Fibroblast of skin of right biceps (primary cell): ENCODE measurements at regions not wholly inside any gene's neighbourhood (a gene's known extent, or its start where the extent isn't known, plus 50 kb on each side); places are given as distances from the start of the nearest gene placed in this dataset.

ENCODE experiments used
- DNase-seq: peaks from one replicate; pipeline ENCODE4 v3.0.0-alpha.2; 2013

DNA sequence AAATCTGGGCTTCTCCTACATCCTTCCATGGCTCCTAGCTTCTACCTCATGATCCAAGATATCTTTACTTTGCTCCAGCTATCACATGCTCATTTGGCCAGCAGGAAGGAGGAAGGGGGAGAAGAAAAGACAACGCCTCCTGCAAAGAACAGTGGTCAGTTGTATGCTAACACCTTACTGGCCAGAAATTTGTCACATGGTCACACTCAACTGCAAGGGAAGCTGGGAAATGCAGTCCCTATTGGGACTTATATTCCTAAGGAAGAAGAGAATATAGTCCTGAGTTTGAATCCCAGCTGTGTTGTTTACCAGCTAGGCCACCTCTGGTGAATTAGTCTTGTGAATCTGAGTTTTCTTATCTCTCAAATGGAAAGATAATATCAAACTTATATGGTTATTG is 272.0 kb downstream of the BLID start:
- no peak for DNase-seq

DNA sequence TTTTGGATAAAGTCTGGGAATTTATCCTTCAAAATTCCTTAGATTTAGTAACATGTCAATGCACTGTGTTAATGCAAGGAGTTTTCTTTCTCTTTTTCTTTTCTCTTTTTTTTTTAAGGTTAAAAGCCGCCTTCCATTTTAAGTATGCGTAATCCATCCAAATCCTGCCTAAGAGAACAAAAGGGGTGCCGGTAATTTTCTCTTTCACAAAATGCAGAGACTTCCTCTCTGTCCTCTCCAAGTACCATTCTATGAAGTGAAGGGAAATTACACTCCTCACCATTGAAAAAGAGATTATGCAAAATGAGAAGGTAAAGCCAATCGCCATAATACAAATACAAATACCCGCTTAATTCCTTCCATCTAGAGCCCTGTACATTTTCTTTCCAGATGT is 273.8 kb downstream of the BLID start:
- no peak for DNase-seq

DNA sequence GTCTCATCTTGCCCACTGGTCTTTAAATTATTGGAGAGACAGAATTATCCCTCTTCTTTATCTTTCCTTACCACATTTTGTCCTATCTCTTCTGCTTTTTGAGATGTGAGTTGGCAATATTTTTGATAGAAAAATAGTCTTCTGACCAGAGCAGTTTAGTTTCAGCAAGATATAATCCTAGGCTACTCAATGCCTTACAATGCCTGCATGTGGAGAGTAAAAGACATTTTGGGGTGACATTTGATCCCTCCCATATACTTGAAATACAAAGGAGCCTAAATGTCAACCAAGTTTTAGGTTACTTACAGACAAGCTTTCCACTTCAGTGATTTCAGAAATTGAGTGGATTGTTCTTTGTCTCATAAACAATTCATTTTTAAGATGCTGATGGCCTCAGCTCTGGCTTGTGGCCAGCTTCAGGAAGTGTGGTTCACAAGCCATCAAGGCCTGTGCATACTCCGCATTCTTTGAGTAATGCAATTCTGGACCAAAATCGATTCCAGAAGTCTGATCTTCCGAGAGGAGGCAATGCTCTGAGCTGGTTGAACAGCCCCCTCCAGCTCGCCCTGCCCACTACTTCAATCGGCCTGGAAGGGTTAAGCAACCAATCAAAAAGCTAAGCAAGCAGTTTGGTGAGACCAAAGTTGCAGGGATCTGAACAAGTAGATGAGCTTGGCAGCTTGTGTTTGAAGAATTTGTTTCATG is 274.4 kb downstream of the BLID start:
- peak; percentile 99 for DNase-seq

DNA sequence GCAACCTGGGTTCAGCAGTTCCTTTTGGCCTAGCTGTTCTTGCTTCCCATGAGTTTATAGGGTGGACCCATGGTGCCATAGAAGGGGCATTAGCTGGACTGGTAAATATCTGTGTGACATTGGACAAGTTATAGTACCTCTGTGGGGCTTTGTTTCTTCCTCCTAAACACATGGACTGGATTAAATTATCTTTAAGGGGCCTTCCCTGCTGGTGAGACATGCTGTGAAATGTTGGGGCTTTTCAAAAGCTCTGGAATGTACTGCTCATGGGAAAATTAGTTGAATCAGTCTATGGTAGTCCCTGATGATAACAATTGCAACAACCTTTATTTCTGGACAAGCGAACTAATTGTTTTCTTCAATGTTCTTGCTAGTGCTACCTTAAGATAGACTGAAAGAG is 276.2 kb downstream of the BLID start:
- peak; percentile 81 for DNase-seq

DNA sequence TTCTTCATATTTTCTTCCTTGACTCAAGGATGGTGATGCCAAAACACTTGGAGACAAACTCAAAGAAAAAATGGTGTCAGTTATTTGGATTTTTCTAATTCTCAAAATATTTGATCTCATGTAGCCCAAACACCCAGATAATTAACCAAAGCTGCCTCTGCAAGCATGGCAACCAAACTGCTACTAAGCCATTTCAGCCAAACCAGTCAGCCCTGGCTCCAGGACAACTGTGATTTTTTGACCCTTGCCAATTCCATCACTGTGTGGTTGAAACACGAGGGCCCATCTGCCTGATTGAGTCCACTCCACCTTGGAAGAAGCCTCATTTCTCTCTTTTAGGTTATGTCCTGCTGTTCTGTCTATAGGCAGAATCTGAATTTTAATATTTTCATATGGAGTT is 277.4 kb downstream of the BLID start:
- DNase-seq = no peak

DNA sequence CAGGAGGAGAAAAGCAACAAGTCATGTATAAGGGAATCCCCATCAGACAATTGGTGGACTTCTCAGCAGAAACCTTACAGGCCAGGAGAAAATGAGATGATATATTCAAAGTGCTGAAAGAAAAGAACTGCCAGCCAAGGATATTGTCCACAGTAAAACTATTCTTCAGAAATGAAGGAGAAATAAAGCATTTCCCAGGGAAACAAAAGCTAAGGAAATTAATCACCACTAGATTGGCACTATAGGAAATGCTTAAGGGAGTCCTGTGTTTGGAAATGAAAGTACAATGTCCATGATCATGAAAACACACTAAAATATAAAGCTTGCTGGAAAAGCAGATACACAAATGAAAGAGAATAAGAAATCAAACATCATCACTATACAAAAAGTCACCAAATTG is 282.0 kb downstream of the BLID start:
- no peak for DNase-seq

DNA sequence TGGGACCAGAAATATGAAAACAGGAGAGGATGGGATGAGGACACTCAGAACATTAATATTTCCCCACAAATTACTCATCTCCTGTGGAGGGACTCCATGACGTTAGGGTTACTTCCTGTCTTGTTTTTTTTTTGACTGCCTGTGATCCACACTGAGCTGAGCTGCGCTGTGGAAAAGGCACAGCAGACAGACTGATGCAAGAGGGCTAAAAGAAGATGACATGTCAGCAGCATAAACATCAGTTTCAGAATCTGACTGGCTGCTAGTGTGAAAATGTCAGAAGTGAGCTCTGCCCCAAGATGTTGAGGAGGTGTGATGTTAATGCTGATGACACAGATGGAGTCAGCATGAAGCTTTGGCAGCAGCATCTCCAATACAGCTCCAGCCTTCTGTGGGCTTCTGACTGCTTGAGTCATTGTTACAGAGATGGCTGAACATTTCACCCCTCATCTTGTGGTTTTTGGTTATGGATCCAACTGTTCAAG is 286.8 kb downstream of the BLID start:
- peak; percentile 100 for DNase-seq

DNA sequence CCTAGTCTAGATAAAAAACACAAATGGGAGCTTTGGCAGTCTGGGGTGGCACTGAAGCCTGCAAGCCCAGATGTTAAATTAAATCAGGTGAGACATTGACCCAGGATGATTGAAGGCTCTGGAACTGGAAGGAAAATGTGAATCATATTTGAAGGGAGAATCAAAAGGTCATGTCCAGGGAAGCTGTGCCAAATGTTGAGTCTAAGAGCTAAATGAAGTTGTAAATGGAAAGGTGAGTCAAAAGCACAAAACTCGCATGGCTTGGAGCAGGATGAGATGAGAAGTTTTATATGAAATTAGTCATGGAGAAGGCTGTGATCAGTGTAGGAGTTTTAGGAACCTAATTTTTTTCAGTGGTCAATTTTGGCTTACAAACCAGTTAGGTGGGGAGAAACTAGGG is 301.1 kb downstream of the BLID start:
- DNase-seq = peak; percentile 64

DNA sequence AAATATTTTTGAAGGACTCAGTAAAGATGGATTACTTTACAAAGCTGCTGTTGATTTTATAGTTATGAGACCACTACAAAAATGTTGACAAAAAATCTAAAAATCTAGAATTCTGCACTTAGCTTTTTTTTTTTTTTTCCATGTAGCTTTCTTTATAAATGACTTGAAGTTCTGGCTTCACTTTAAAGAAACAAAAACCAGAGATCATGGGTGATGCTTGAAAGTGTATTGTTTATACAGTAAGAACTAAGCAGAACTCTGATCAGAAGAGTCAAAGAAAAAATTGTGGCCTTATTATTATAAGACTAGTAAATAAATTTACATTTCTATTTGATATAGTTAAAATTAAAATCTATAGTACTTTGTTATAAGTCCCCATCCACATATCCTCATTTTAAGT is 301.7 kb downstream of the BLID start:
- no peak for DNase-seq

DNA sequence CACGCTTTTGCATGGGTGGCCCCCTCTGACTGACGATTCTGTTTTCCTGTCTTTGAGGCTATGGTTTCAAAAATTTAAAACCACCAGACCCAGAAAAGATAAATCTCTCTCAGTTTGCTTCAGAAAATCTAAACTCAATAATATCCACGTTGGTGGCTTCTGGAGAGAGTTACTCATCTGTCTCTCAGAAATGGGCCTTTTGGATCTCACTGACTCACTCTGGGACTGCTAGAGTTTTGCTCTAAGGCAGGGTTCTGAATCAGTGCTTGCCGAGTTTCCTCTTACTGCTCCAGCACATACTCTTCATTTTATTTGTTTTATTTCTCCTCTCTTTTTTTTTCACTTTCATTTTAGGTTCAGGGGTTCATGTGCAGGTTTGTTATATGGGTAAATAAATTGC is 305.7 kb downstream of the BLID start:
- DNase-seq = peak; percentile 88

DNA sequence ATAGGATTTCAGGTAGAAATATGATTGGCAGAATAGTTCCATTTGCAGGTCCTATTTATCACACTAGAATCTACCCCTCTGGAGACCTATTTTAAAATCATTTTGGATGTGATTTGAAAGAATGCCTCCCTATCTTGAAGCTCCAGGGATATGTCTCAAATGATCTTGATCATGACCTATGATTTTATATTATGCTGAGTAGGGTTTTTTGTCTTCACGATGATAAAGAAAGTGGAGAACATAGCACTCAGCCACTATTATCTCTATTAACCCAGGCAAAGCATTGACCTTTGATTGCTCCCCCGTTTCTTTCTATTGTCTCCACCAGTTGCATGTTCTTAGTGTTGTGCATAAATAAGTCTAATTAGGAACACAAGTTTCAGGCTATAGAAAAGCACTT is 307.9 kb downstream of the BLID start:
- no peak for DNase-seq

DNA sequence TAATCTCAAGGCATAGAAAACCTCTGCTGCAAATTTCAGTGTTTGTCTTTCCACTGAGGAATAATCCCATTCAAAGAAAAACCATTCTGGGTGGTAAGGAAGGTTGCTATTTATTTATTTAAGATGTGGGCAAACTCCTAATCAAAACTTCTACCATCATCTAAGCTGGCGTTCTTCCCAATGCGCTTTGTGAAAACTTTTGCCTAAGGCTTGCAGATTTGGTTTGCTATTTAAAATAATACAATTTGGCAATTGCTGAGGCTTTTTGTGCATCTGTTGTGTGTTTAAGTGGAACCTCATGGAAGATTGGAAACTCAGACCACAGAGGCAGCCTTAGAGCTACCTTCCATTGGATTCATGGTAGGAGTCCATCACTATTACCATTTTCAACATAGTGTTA is 309.0 kb downstream of the BLID start:
- no peak for DNase-seq

DNA sequence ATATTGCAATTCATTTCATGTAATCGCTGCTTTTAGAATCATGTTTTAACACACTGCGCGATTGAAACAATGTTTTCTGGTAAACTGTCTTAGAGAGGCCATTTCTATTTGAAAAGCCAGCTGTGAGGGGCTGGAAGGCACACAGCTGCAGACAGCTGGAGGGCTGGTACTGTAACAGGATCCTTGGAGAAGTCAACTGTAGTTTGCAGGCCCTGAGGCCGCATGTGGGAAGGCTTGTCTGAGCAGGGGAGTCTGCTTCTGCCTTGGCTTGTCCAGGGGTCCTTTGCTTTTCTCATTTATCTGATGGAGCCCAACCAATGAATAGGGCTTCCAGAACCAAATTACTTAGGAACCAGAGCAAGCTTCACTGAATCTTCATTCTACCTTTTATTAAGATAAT is 313.5 kb downstream of the BLID start:
- no peak for DNase-seq

DNA sequence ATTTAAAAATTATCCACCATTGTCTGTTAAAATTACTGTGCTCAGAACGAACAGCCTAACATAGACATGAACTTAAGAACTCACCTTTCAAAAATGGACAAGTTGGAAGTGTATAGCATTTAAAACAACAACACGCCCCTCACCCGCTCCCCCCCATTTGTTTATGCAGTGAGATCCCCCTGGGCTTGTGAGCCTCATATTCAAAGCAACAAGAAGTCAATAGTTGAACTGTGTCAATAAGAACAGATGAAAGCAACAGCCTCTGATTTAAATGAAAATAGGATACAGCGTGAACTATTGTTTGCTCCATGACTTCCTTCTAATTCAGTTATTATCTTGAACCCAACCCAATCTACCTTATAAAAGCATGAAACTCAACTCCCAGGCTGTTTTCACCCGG is 314.2 kb downstream of the BLID start:
- no peak for DNase-seq

DNA sequence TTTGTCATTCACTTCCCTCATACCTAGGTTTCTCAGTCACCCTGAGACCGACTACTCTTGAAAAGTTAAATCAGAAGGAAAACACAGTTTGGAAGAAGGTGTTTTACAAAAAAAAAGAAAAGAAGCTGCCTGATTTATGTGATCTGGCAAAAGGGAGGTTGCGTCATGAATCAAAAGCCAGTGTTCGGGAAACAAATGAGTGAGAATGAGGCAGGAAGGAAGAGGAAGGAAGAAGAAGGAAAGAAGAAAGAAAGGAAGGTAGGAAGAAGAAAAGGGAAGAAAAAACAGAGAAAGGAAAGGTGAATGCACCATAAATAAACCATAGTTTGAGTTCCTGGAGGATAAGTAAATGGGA is 314.6 kb downstream of the BLID start:
- DNase-seq = peak; percentile 36

DNA sequence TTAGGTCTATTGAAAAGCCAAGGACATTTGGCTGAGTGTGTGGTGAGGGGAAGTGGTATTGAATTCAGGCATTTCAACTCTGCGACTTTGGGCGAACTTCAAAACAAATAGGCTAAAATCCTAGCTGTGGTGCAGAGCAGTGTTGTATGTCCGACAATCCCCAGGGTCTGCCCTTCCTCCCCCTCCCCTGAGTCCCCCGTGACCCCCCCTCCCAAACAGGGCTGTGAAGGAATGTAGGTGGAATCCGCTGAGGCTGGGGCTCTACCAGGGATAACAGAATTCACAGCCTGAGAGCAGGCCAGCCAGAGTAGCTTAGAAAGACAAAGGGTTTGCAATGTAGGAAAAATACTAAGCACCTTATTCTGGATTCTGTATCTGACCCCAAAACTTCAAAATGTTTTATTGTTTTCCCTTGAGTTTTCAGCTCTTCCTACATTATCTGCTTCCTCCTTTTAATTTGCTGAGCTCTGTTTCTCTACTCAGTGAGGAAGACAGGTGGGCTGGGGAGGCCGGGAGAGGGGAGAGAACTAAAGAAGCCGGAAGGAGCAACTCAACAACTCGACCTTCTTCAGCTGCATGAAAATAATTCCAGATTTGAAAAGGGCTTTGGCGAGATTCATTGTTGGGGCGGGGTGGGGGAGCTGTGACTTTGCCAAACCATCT is 315.2 kb downstream of the BLID start:
- peak; percentile 64 for DNase-seq

DNA sequence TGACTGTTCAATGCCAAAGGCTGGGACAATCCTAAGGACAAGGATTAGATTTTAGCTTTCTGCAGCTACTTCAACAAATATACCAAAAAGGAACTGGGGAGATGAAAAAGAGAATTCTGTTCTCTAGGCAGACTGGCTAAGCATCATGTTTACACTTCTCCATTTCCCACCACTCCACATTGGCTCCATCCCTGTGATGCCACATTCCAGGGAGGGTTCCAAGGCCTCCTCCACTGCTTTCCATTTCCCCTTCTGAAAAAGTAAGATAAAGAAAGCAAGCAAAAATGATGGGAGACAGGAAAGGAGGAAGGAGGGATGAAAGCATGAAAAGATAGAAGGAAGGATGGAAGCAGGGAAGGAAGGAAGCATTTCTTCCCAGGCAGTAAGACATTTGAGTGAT is 315.8 kb downstream of the BLID start:
- DNase-seq = no peak

DNA sequence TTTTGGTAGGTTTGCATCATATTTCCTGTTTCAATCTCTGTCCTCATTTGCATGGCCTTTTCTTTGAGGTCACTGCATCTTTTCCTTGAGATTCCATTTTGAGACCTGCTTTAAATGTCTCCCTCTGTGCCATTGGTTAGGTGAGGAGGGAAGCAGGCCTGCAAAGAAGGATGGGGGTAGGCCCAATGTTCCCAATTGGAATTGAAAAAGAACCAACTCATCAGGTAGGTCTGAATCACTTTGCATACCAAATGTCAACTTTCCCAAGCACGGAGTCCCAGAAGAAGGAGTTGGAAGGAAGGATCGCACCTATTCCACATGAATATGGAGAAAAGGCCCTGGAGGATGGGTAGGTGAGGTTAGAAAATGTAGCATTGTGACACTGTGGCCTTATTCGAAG is 318.5 kb downstream of the BLID start:
- no peak for DNase-seq

DNA sequence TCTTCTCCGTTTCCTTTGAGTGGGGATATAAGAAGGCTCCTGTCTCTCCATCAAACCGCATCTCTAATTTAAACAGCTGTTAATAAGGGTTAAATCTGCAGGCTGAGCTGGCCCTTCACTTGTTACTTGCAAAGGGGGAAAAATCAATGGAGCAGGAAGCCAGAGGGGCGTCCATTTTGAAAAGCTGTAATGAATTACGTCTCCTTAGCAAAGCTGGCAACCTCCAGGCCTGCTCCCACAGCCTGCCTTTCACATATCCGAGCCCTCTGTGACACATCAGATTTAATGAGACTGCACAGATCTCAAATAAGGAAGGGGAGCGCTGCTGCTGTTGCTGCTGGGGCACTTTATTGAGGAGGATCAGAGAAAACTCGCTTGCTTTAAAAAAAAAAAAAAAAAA is 320.8 kb downstream of the BLID start:
- DNase-seq = peak; percentile 41

DNA sequence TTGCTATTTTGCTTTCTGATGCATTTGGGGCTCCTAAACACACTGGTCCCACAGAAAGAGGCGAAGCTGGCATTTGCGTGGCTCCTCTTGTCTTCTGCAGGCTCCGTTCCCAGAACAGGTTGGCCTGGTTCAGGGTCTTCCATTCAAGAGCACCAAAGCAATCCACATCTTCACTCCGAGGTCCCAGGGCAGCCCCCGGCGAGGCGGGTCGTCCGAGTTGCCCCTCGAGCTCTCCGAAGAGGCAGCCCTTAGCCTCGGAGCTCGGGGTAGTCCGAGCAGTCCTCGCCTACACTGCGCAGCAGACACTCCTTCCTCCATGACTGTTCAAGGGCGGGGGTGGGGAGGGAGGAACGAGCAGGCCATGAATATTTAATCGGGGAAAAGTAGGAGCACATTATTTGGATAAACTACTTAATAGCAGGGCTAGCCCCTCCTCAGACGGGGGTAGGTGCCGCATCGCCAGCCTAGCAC is 321.3 kb downstream of the BLID start:
- DNase-seq = no peak

DNA sequence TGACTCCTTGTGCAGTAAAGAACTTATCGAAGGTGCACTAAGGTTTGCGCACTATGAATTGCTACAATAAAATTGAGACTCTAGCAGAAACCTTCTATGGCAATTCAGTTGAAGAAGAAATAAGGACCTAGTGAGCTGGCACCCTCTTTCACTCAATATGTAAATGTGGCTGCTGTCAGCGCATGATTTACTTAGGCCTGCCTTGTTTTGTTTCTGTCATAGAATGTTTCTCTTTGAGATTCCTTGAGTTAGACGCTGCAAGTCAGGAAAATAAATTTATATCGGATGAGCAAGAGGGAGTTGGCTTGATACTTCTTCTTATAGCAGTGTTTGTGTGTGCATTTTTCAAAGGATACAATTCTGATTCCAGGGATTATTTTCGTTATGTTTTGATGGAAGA is 322.1 kb downstream of the BLID start:
- DNase-seq = peak; percentile 35

DNA sequence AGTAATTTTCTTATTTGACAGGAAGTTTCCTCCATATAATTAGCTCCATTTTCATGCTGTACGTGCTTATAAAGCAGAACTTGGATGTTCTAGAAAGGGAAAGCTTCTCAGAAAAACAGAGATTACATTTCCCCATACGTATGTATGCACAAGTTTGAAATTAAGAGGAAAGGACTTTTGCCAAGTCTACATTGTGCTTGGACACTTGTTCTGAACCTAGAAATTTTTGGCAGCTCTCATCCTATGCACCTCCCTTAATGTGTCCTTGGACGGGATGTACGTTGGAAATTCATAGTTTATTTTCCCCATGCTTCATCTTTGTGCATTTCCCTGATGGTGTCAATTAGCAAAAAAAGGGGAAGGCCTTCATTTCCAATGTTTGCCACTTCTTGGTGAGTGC is 322.7 kb downstream of the BLID start:
- no peak for DNase-seq

DNA sequence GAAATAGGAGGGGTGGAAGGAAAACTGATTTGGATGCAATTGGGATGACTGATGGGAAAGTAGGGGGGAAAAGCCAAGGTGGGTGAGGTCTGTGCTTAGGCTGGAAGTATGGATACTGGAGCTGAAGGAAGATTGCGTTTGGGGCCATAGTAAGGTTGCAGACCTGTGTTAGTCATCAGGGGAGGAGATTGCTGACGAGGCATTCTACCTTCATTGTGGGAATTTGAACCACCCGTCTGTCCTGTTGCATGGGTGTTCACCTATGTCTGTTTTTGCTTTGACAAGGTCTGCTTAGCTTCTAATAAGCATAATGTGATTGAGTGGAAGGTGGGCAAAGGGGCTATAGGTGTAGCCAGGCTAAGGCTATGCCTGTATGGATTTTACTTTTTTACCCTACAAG is 323.8 kb downstream of the BLID start:
- no peak for DNase-seq

DNA sequence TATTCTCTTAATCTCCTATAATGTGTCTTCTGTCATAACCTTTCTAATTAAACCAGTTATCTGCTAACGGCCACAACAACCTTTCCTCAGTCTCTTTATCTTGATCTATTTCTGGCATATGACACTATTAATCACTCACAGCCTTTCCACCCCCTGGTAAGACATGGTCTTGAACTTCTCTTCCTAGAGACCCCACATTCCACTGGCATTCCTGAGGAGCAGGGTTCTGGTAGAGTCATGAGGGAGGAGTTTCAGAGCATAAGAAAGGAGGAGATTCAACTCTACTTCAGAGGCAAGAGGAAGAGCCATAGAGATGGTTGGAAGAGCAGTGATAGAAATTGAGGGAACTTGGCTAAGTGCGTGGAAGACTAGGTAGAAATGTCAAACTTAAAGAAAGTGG is 325.6 kb downstream of the BLID start:
- DNase-seq = peak; percentile 65

DNA sequence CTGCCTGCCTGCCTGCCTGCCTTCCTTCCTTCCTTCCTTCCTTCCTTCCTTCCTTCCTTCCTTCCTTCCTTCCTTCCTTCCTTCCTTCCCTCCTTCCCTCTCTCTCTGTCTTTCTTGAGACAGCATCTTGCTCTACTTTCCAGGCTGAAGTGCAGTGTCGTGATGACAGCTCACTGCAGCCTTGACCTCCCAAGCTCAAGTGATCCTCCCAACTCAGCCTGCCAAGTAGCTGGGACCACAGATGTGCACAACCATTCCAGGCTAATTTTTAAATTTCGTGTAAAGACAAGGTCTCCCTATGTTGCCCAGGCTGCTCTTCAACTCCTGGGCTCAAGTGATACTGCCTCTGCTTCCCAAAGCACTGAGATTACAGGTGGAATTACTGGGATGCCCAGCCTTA is 328.2 kb upstream of the SORL1-AS1 start:
- DNase-seq = no peak
